HG03066 (cell line): ENCODE measurements at regions not wholly inside any gene's neighbourhood (a gene's known extent, or its start where the extent isn't known, plus 50 kb on each side); places are given as distances from the start of the nearest gene placed in this dataset.

ENCODE experiments used
- ATAC-seq: cut with Tn5 transposase; IDR thresholded peaks from one replicate; pipeline ENCODE4 v1.9.1; 2021; ENCODE audit warnings: low read depth; ENCODE audit not compliant: unreplicated experiment

DNA sequence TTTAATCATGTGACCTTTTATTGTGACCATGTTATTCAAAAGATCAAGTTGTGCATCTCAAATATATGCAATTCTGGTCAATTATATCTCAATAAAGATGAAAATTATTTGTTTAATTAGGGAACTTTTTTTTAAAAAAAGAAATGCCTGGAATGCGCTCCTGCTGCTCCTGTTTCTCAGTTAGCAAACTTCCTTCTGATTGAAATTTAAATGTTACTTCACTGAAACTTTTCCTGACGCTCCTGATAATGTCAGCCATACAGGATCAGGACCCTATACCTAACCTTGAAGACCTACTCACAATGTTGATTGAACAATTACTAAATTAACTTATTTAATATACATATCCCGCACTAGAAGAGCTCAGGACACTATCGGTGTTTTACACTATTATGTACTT, 190.4 kb downstream of the MACC1 start:
- no peak for ATAC-seq

DNA sequence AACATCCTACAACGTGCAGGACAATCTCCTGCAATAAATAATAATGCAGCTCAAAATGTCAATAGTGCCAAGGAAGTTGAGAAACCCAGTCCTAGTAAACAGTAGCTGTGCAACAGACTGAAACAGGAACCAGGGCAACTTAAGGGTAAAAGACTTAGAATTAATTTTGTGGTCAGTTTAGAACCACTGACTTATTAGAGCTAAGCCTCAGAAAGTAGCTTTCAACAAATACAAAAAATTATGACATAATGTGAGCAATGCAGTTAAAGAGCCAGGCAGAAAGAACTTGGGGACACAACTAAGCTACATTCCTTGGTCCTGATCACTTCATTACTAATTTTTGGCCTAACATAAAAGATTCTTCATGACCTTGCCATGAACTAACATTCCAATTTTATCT, 195.4 kb downstream of the MACC1 start:
- peak; percentile 81 for ATAC-seq

DNA sequence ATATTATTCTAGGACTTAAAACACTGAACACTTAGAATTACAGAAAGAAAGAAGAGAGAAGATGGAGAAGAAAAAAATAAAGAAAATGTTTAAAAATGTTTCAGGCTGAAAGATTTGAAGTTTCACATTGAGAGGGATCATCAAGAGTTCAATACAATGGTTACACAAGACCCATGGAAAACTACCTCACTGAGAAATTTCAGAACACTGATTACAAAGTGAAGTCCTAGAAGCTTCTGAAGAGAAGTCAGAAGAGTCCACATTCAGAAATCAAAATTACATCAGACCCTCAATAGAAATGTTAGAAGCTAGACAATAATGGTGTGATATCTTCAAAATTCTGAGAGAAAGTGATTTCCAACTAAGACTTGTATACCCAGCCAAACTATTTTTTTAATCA, 196.1 kb downstream of the MACC1 start:
- no peak for ATAC-seq

DNA sequence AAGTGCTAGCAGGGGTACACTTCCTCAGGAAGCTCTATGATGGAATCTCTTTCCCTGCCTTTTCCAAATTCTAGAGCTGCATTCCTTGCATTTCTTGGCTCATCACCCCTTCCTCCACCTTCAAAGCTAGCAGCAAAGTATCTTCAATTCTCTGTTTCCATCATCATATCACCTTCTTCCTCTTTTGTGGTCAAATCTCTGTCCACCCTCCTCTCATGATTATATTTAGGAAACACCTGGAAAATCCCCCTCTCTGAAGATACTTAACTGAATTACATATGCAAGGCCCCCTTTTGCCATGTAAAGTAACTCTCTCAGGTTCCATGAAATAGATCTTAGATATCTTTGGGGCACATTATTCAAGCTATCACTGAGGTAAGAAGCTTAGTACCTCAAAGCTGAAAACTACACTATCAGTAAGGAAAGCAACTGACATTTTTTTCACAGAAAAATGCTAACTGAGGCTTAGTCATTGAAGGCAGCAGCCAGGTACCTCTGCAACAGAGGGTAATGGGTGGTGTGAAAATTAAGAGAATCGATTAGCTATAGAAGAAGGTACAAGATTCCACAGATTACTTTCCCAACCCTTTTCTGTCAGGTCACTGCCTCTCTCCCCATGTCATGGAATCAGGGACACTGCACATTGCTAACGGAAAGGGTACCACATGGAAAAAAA, 197.3 kb downstream of the MACC1 start:
- peak; percentile 46 for ATAC-seq

DNA sequence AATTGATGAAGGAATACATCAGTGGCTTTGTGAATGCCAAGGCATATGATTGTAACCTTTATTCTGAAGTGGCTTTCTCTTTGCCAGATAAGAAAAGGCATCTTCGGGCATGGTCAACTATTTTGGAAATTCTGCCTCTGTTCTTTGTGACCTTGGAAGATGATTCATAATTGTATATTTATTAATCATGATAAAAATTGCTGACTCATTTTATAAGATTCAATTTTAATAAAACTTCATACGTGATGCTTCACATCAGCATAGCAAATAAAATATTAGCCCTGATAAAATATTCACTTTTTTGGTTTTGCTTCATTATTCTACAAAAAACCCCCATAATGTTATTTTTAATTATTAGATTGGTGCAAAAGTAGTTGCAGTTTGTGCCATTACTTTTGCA, 200.5 kb downstream of the MACC1 start:
- no peak for ATAC-seq

DNA sequence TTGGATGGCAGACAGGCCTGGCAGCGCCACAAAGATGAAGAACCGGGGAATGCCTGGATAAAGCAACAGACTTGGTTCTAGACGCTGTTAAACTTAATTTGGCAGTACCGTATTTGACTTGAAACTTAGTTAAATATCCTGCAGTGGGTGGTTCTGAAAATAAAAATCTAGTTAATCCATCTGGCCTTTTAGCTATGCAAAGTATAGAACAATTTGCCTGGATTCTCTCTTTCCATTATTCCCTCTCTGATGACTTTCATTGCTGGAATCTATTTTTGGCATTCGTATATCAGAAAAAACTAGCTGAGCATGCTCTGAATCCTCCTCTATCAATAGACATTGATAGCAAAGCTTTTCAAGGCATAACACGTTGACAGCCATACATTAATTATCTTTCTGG, 203.6 kb downstream of the MACC1 start:
- no peak for ATAC-seq

DNA sequence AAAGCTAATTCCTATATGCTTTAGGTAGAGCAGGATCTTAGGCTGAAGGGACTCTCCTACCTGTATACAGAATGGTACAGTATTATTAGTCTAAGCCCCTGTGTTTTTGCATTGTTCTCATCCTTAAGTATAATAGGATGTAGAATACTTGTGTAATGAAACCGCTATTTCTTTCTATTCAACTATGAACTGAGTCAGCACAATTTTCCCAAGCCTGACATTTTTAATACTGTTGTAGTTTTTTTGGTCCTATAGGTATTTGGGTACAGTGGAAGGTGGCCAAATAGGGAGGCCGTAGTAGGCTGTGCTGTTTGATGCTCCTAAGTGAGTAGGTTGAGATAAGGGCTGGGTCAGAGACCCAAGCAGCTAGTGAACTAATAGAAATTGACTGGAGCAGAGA, 205.1 kb downstream of the MACC1 start:
- ATAC-seq = no peak

DNA sequence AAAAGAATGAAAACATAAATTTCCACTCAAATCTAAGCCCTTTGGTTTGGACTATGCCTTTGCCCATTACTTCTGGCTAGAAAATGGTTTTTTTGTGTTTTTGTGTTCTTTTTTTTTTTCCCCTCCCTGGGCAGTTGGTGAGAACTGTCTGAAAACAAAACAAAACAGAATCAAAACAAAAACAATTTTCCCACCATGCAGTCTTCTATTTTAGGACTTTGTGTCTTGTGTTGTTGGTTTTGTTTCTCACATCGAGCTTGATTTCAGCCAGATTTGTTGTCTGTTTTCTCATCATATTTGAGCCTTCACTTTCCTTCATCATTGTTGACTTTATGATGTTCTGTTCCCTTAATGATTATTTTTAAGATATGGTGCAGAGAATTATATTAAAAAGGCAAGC, 206.3 kb downstream of the MACC1 start:
- ATAC-seq = no peak

DNA sequence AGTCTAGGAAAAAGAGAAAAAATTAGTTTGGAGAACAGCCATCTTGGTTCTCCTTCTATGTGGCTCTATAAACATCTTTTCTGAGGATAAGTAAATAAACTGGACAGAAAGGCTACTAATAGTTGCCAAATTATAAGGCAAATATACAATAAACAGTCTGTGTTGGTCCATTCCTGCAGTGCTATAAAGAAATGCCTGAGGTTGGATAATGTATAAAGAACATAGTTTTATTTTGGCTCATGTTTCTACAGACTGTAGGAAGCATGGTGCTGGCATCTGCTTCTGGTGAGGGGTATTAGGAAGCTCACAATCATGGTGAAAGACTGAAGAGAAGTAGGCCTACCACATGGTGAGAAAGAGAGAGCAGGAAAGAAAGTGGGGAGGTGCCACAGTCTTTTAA, 209.7 kb downstream of the MACC1 start:
- ATAC-seq = no peak

DNA sequence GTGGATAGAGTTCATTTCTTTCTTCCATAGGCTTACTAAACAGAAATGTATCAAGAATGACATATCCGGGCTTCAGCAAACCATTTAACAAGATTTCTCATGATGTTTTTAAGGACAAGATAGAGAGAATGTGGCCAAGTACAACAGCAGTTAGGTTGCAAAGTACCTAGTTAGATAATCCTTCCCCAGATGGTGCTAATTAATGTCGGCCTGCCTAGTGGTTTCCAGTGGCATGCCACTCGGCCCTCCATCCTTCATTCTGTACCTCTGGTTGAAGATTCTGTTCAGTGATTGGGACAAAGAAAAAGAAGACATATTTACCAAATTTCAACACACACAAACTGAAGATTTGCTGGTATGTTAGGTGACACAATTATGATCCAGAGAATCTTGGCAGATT, 212.1 kb downstream of the MACC1 start:
- no peak for ATAC-seq

DNA sequence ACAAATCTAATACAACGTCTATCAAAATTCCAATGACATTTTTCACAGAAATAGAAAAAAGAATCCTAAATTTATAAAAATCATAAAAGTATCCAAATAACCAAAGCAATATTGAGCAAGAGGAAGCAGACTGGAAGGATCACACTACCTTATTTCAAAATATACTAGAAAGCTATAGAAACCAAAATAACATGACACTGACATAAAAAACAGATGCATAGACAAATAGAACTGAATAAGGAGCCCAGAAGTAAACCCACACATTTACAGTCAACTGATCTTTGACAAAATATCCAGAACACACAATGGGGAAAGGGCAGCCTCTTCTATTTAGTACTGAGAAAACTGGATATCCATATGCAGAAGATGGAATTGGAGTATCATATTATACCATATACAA, 217.5 kb downstream of the MACC1 start:
- no peak for ATAC-seq

DNA sequence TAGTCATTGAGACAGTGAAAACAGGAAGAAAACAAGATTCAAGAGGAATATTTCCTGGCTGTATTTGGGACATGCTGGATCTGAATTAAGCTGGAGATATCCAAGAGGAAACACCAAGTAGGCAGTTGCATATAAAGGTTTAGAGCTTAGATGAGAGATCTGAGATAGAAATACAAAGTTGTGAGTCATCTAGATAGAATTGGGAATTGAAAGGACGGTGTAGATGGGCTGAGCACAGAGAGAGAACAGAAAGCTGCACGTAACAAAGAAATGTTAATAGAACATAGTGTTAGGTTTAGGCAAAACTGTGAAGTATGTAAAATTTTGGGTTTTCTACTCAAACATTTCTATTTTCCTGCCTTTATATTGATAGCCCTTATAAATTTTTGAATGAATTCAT, 218.5 kb upstream of the TMEM196 start:
- ATAC-seq = no peak

DNA sequence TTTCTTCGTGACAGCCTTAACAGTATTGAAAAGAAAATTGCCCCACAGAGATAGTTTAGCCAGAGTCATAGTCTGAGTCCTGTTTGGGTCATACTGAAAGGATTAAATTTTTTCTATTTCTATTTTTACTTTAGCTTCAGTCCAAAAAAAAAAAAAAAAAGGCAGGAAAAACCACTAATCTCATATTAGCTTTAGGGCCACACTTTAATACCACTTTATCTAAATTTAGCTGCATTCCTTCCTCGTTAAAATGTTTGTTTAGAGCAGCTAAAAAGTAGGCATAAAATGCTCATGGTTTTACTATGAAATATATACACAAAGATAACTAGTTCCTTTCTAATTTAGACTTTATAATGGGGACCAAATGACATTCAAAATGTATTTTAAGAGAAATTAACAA, 216.5 kb upstream of the TMEM196 start:
- ATAC-seq = no peak

DNA sequence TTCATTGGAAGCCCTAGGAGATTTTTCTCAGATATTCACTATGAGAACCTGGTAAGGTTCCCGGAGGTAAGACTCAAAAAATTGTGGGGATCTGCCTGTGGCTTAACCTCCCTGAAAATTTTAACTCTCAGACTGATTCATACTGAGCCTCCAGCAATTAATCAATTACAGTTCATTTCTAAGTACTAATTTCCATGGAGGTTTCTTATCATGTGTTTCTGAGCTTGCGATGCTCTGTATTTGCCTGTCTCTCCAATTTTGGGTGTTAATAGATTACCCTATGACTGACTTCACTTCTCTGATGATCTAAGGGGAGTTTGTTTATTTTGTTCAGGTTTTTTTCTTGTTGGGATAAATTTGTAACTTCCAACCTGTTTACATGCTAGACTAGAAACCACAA, 215.4 kb upstream of the TMEM196 start:
- no peak for ATAC-seq

DNA sequence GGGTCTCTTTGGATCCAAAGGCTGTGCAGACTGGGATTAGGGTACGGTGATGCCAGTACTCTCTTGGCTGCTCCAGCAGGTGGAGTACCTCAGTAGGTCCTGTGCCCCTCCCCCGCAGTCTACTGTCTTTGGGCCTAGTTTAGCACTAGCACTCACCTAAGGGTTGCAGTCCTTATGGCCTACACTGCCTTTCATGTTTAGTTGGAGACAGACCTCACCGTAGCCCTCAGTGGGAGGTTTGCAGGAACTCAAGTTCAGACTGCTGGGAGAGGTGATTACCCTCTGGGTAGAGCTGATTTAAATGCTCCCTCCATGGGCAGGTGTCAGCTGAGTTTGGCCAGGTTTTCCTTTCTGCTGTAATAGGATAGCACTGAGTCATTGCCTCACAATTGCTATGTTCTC, 210.8 kb upstream of the TMEM196 start:
- ATAC-seq = no peak

DNA sequence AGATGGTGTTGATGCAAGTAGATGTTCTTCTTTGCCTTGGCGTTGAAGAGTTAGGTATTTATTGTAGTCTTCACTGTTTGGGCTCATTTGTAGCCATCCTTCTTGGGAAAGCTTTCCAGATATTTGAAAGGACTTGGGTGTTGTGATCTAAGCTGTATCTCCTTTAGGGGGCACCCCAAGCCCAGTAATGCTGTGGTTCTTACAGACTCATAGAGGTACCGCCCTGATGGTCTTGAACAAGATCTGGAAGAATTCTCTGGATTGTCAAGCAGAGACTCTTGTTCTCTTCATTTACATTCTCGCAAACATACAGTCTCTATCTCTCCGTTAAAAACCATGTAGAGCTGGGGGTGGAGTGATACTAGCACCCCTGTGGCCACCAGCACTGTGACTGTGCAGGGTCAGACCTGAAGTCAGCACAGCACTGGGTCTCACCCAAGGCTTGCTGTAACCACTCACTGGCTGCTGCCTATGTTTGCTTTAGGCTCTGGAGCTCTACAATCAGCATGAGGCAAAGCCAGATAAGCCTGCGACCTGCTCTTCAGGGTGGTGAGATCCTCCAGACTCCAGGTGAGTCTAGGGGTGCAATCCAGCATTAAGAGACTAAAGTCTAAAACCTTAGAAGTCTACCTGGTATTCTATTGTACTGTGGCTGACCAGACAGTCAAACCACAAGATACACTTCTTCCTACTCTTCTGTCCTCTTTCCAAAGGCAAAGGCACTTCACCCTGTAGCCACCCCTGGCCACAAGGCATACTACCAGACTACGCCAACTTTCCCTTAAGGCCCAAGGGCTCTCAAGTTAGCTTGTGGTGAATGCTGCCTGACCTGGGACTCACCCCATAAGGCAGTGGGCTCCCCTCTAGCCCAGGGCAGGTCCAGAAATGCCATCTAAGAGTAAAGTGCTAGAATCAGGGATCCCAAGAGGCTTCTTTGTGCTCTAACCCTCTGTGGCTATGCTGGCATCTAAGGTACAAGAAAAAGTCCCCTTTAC, 209.7 kb upstream of the TMEM196 start:
- ATAC-seq = peak; percentile 52

DNA sequence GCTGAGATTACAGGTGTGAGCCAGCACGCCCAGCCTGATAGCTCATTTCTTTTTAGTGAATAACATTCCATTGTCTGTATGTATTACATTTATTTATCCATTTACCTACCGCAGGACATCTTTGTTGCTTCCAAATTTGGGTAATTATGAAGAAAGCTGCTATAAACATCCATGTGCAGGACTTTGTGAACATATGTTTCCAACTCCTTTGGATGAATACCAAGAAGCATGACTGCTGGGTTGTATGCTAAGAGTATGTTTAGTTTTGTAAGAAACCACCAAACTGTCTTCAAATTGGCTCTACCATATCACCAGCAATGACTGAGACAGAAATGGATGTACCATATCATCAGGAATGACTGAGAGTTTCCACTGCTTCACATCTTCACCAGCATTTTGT, 200.2 kb upstream of the TMEM196 start:
- ATAC-seq = no peak

DNA sequence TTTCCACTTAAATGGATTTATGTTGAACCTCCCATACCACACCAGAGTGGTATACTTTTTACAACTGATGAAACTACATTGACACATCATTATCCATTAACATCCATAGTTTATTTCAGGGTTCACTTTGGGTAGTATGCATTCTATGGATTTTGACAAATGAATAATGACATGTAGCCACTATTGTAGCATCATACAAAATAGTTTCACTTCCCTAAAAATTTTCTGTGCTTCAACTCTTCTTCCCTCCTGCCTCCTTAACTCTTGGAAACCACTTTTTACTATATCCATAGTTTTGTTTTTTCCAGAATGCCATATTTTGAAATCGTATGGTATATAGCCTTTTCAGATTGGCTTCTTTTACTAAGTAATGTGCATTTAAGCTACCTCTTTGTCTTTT, 199.5 kb upstream of the TMEM196 start:
- ATAC-seq = no peak

DNA sequence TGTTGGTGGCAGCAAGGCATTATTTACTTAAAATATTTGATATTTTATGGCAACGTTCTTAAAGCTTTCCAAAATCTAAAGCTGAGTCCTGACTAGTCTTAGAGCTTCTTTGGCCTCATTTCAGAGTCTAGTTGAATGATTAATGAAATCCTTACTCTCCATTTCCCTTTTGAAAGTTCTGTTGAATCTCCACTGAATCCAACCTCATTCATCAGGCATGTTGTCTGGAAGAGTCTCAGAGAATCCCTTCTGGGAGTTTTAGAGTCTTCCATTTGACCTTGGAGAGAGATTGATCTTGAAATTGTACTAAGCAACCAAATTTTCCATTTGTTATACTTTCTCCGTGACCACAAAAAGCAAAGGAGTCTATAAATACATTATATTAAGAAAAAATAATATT, 198.5 kb upstream of the TMEM196 start:
- no peak for ATAC-seq

DNA sequence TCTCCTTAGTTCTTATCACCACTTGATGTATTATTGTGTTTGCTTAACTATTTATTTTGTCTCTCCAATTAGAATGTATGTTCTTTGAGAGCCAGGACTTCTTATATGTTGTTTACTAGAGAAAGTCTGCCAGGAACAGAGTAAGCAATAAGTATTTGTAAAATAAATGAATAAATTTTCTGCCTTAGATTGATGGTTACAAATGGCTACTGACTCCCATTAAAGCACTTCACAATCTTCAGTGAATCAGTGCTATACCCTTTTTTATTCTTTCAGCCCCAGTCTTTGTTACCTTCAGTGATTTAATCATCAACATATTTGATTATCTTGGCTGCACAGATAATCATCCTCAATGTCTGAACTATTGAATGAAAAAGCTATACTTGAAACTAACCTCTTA, 197.1 kb upstream of the TMEM196 start:
- no peak for ATAC-seq

DNA sequence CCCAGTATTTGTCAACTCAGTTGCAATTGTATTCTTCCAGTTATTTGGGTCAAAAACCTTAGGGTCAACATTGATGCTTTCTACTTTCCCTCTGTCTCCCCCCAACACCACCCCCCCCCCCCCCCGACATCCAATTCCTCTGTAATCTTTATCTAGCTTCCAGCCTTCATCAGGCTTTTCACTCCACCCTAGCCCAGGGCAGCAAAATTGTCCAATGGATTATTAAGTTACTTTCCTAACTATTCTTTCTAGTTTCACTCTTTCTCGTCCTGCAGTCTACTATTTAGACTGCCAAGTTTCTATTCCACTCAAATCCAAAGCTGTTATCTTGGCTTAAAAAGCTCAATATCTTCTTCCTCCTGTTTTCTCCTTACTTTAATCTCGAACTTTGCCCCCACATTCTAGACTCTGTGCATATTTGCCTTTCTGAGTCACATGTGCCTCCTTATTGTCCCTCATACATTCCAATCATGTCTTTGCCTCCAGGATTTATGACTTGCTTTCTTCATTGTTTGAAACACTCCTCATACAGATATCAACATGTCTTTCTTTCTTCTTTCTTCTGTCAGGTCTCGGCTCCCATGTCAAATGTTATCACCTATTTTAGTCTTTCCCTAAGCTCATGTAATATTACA, 196.6 kb upstream of the TMEM196 start:
- no peak for ATAC-seq

DNA sequence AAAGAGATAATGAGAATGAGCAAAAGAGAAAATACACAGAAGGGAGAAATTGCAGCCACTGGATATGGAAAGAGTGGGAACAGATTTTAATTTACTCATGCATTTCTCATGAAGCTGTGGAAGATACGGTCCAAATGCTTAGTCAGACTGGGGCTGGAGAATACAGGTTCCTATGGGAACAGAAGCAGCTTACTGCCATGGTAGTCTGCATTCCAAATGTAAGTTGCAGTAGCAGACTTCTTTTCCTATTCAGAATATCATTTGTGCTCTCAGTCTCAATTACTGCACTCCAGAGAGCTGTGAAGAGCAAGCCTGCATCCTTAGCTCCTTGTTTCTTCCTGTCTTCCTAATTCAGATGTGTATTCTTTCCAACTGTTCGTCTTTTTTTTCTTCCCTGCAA, 190.8 kb upstream of the TMEM196 start:
- ATAC-seq = no peak
